HPDE6-E6E7 (cell line): ENCODE measurements at regions not wholly inside any gene's neighbourhood (a gene's known extent, or its start where the extent isn't known, plus 50 kb on each side); places are given as distances from the start of the nearest gene placed in this dataset.
"Not testable (repeated sequence)": the region's sequence is repeated elsewhere in the genome, so short reads cannot be mapped to it uniquely, and the experiment has no call there.

ENCODE experiments used
- DNase-seq: peaks from one replicate; pipeline ENCODE4 v3.0.0; 2011; ENCODE audit warnings: missing footprints; ENCODE audit errors: extremely low spot score

GRCh38 chr9:109597496-109597895 is 99.4 kb upstream of the PTPN3 start:
- no peak for DNase-seq

GRCh38 chr9:109599131-109599530 is 101.0 kb upstream of the PTPN3 start:
- DNase-seq = no peak

GRCh38 chr9:109599711-109600110 is 101.6 kb upstream of the PTPN3 start:
- no peak for DNase-seq

GRCh38 chr9:109600142-109600541 is 102.0 kb upstream of the PTPN3 start:
- no peak for DNase-seq

GRCh38 chr9:109601181-109601580 is 103.1 kb upstream of the PTPN3 start:
- no peak for DNase-seq

- DNase-seq = no peak
These were observed 104.9 kb upstream of the PTPN3 start for GRCh38 chr9:109602987-109603386.

- no peak for DNase-seq
These were observed 106.0 kb upstream of the PTPN3 start for GRCh38 chr9:109604131-109604530.

GRCh38 chr9:109604781-109605180 is 106.7 kb upstream of the PTPN3 start:
- DNase-seq = no peak

GRCh38 chr9:109609060-109609459 is 111.0 kb upstream of the PTPN3 start:
- DNase-seq = no peak

GRCh38 chr9:109616571-109617120 is 118.5 kb upstream of the PTPN3 start:
- no peak for DNase-seq

GRCh38 chr9:109619310-109619709 is 121.2 kb upstream of the PTPN3 start:
- DNase-seq = no peak

- DNase-seq = no peak
These were observed 126.0 kb upstream of the PTPN3 start for GRCh38 chr9:109624143-109624542.

- DNase-seq = no peak
These were observed 126.8 kb upstream of the PTPN3 start for GRCh38 chr9:109624896-109625295.

GRCh38 chr9:109627042-109627441 is 128.9 kb upstream of the PTPN3 start:
- no peak for DNase-seq

GRCh38 chr9:109629615-109630014 is 131.5 kb upstream of the PTPN3 start:
- DNase-seq = no peak

- no peak for DNase-seq
These were observed 134.7 kb upstream of the PTPN3 start for GRCh38 chr9:109632817-109633216.

- DNase-seq = peak; percentile 17
These were observed 140.1 kb upstream of the PALM2AKAP2 start for GRCh38 chr9:109639674-109640579.

- DNase-seq = no peak
These were observed 139.2 kb upstream of the PALM2AKAP2 start for GRCh38 chr9:109640580-109641371.

GRCh38 chr9:109641372-109641659 is 138.7 kb upstream of the PALM2AKAP2 start:
- no peak for DNase-seq

GRCh38 chr9:109652112-109652511 is 127.9 kb upstream of the PALM2AKAP2 start:
- DNase-seq = no peak

- DNase-seq = peak; percentile 44
These were observed 127.0 kb upstream of the PALM2AKAP2 start for GRCh38 chr9:109652971-109653370.

GRCh38 chr9:109653470-109653869 is 126.5 kb upstream of the PALM2AKAP2 start:
- no peak for DNase-seq

- DNase-seq = not testable (repeated sequence)
These were observed 116.0 kb upstream of the PALM2AKAP2 start for GRCh38 chr9:109663978-109664377.
